ENCODE measurements at regions not wholly inside any gene's neighbourhood (a gene's known extent, or its start where the extent isn't known, plus 50 kb on each side); places are given as distances from the start of the nearest gene placed in this dataset.

- no peak overlapping the region for H3K9ac ChIP-seq
- no peak overlapping the region for H2AFZ ChIP-seq
- no peak overlapping the region for H3K4me3 ChIP-seq (ENCODE audit: low read depth, low read length)
- no peaks in the 10 kb centered on the region for H3K27me3 ChIP-seq (ENCODE audit: control insufficient read depth, insufficient read depth, low read length)
- H3K27ac ChIP-seq = no peak overlapping the region
- TF ChIP-seq CTCF (IDR thresholded peaks at IDR 0.05) = no peak
- H3K79me2 ChIP-seq = no peaks in the 10 kb centered on the region
- no peaks in the 10 kb centered on the region for H3K4me1 ChIP-seq
- no peaks in the 10 kb centered on the region for H3K9me3 ChIP-seq (ENCODE audit: control insufficient read depth, low read length)
- H3K36me3 ChIP-seq (ENCODE audit: control insufficient read depth, insufficient read depth, low read length) = no peaks in the 10 kb centered on the region
- no peak overlapping the region for H3K4me2 ChIP-seq (ENCODE audit: low read length)
Observed at GRCh38 chr13:89737051-89737450, 1610.4 kb upstream of the MIR17HG start.

GRCh38 chr13:89738072-89738471, 1609.4 kb upstream of the MIR17HG start:
- no peaks in the 10 kb centered on the region for H3K36me3 ChIP-seq (ENCODE audit: control insufficient read depth, insufficient read depth, low read length)

GRCh38 chr13:89740994-89741685, 1606.3 kb upstream of the MIR17HG start:
- no peak for TF ChIP-seq CTCF (IDR thresholded peaks at IDR 0.05)
- Histone ChIP-seq H3K4me1 (no peaks in the 10 kb centered on the region), H2AFZ (no peak overlapping the region), H3K4me2 (ENCODE audit: low read length) (no peak overlapping the region), H3K9me3 (ENCODE audit: control insufficient read depth, low read length) (no peaks in the 10 kb centered on the region), H3K36me3 (ENCODE audit: control insufficient read depth, insufficient read depth, low read length) (no peaks in the 10 kb centered on the region), H3K27me3 (ENCODE audit: control insufficient read depth, insufficient read depth, low read length) (no peaks in the 10 kb centered on the region), H3K27ac (no peak overlapping the region), H3K79me2 (no peaks in the 10 kb centered on the region), H3K4me3 (ENCODE audit: low read depth, low read length) (no peak overlapping the region), H3K9ac (no peak overlapping the region)

More at GRCh38 chr13:89738072-89738471, 1609.4 kb upstream of the MIR17HG start:
- no peaks in the 10 kb centered on the region for H3K9me3 ChIP-seq (ENCODE audit: control insufficient read depth, low read length)
- TF ChIP-seq CTCF (IDR thresholded peaks at IDR 0.05) = no peak
- H3K4me1 ChIP-seq = no peaks in the 10 kb centered on the region
- no peak overlapping the region for H3K9ac ChIP-seq
- no peaks in the 10 kb centered on the region for H3K27me3 ChIP-seq (ENCODE audit: control insufficient read depth, insufficient read depth, low read length)
- no peak overlapping the region for H3K4me2 ChIP-seq (ENCODE audit: low read length)
- H2AFZ ChIP-seq = no peak overlapping the region
- no peaks in the 10 kb centered on the region for H3K79me2 ChIP-seq
- no peak overlapping the region for H3K27ac ChIP-seq
- no peak overlapping the region for H3K4me3 ChIP-seq (ENCODE audit: low read depth, low read length)

GRCh38 chr13:89746554-89746953, 1600.9 kb upstream of the MIR17HG start:
- H3K79me2 ChIP-seq = no peaks in the 10 kb centered on the region
- H2AFZ ChIP-seq = no peak overlapping the region
- no peaks in the 10 kb centered on the region for H3K27me3 ChIP-seq (ENCODE audit: control insufficient read depth, insufficient read depth, low read length)
- H3K4me2 ChIP-seq (ENCODE audit: low read length) = no peak overlapping the region
- H3K4me3 ChIP-seq (ENCODE audit: low read depth, low read length) = no peak overlapping the region
- no peaks in the 10 kb centered on the region for H3K4me1 ChIP-seq
- H3K9ac ChIP-seq = no peak overlapping the region
- no peaks in the 10 kb centered on the region for H3K36me3 ChIP-seq (ENCODE audit: control insufficient read depth, insufficient read depth, low read length)
- H3K9me3 ChIP-seq (ENCODE audit: control insufficient read depth, low read length) = no peaks in the 10 kb centered on the region
- H3K27ac ChIP-seq = no peak overlapping the region
- TF ChIP-seq CTCF (IDR thresholded peaks at IDR 0.05) = no peak

- no peaks in the 10 kb centered on the region for H3K79me2 ChIP-seq
- H3K4me3 ChIP-seq (ENCODE audit: low read depth, low read length) = no peak overlapping the region
- H3K4me1 ChIP-seq = no peaks in the 10 kb centered on the region
- H3K27ac ChIP-seq = no peak overlapping the region
- no peaks in the 10 kb centered on the region for H3K36me3 ChIP-seq (ENCODE audit: control insufficient read depth, insufficient read depth, low read length)
- no peak for TF ChIP-seq CTCF (IDR thresholded peaks at IDR 0.05)
- H3K9me3 ChIP-seq (ENCODE audit: control insufficient read depth, low read length) = no peaks in the 10 kb centered on the region
- no peak overlapping the region for H3K9ac ChIP-seq
- no peaks in the 10 kb centered on the region for H3K27me3 ChIP-seq (ENCODE audit: control insufficient read depth, insufficient read depth, low read length)
- no peak overlapping the region for H3K4me2 ChIP-seq (ENCODE audit: low read length)
- H2AFZ ChIP-seq = no peak overlapping the region
Observed at GRCh38 chr13:89748716-89749115, 1598.8 kb upstream of the MIR17HG start.

All from parathyroid adenoma (tissue), 2 donors.